ENCODE measurements at regions not wholly inside any gene's neighbourhood (a gene's known extent, or its start where the extent isn't known, plus 50 kb on each side); places are given as distances from the start of the nearest gene placed in this dataset.

- Histone ChIP-seq H3K9me3 (ENCODE audit: low read depth, low read length) (no peaks in the 10 kb centered on the region), H3K27me3 (ENCODE audit: insufficient read depth, low read length) (no peaks in the 10 kb centered on the region), H3K4me2 (ENCODE audit: insufficient read depth, low read length) (no peak overlapping the region), H4K20me1 (ENCODE audit: insufficient read depth, low read length) (no peaks in the 10 kb centered on the region), H3K36me3 (ENCODE audit: insufficient read depth, low read length) (no peaks in the 10 kb centered on the region), H3K4me1 (ENCODE audit: insufficient read depth, low read length) (no peaks in the 10 kb centered on the region), H3K4me3 (ENCODE audit: insufficient read depth, low read length) (no peak overlapping the region), H3K79me2 (ENCODE audit: insufficient read depth, low read length) (no peaks in the 10 kb centered on the region), H3K27ac (ENCODE audit: low read depth, low read length) (no peak overlapping the region), H2AFZ (ENCODE audit: low read length) (no peak overlapping the region)
- DNase-seq (ENCODE audit: insufficient read length, low spot score, missing footprints): no peak
- no peak for TF ChIP-seq CTCF (IDR thresholded peaks at IDR 0.05; ENCODE audit: extremely low read depth, low read depth, low read length)
Observed at GRCh38 chr15:87263871-87264270, 992.7 kb downstream of the NTRK3 start.

GRCh38 chr15:87263296-87263695 is 993.2 kb downstream of the NTRK3 start:
- Histone ChIP-seq H2AFZ (ENCODE audit: low read length) (no peak overlapping the region), H3K4me3 (ENCODE audit: insufficient read depth, low read length) (no peak overlapping the region), H3K79me2 (ENCODE audit: insufficient read depth, low read length) (no peaks in the 10 kb centered on the region), H3K27me3 (ENCODE audit: insufficient read depth, low read length) (no peaks in the 10 kb centered on the region), H3K4me2 (ENCODE audit: insufficient read depth, low read length) (no peak overlapping the region), H4K20me1 (ENCODE audit: insufficient read depth, low read length) (no peaks in the 10 kb centered on the region), H3K4me1 (ENCODE audit: insufficient read depth, low read length) (no peaks in the 10 kb centered on the region), H3K9me3 (ENCODE audit: low read depth, low read length) (no peaks in the 10 kb centered on the region), H3K27ac (ENCODE audit: low read depth, low read length) (no peak overlapping the region), H3K36me3 (ENCODE audit: insufficient read depth, low read length) (no peaks in the 10 kb centered on the region)
- DNase-seq (ENCODE audit: insufficient read length, low spot score, missing footprints): no peak
- TF ChIP-seq CTCF (IDR thresholded peaks at IDR 0.05; ENCODE audit: extremely low read depth, low read depth, low read length): no peak

- H3K36me3 ChIP-seq (ENCODE audit: insufficient read depth, low read length): no peaks in the 10 kb centered on the region
- H3K4me1 ChIP-seq (ENCODE audit: insufficient read depth, low read length): no peaks in the 10 kb centered on the region
- H4K20me1 ChIP-seq (ENCODE audit: insufficient read depth, low read length): no peaks in the 10 kb centered on the region
- H3K27me3 ChIP-seq (ENCODE audit: insufficient read depth, low read length): no peaks in the 10 kb centered on the region
- DNase-seq (ENCODE audit: insufficient read length, low spot score, missing footprints): no peak
- no peaks in the 10 kb centered on the region for H3K79me2 ChIP-seq (ENCODE audit: insufficient read depth, low read length)
- no peak overlapping the region for H3K4me3 ChIP-seq (ENCODE audit: insufficient read depth, low read length)
- H3K4me2 ChIP-seq (ENCODE audit: insufficient read depth, low read length): no peak overlapping the region
- no peak for TF ChIP-seq CTCF (IDR thresholded peaks at IDR 0.05; ENCODE audit: extremely low read depth, low read depth, low read length)
- H3K9me3 ChIP-seq (ENCODE audit: low read depth, low read length): no peaks in the 10 kb centered on the region
- no peak overlapping the region for H2AFZ ChIP-seq (ENCODE audit: low read length)
- no peak overlapping the region for H3K27ac ChIP-seq (ENCODE audit: low read depth, low read length)
Observed at GRCh38 chr15:87245592-87245991, 1010.9 kb downstream of the NTRK3 start.

GRCh38 chr15:87243474-87243873 is 1013.1 kb downstream of the NTRK3 start:
- DNase-seq (ENCODE audit: insufficient read length, low spot score, missing footprints): no peak

More at GRCh38 chr15:87243474-87243873, 1013.1 kb downstream of the NTRK3 start:
- Histone ChIP-seq H2AFZ (ENCODE audit: low read length) (no peak overlapping the region), H3K36me3 (ENCODE audit: insufficient read depth, low read length) (no peaks in the 10 kb centered on the region), H3K27ac (ENCODE audit: low read depth, low read length) (no peak overlapping the region), H3K4me2 (ENCODE audit: insufficient read depth, low read length) (no peak overlapping the region), H4K20me1 (ENCODE audit: insufficient read depth, low read length) (no peaks in the 10 kb centered on the region), H3K9me3 (ENCODE audit: low read depth, low read length) (no peaks in the 10 kb centered on the region), H3K27me3 (ENCODE audit: insufficient read depth, low read length) (no peaks in the 10 kb centered on the region), H3K4me1 (ENCODE audit: insufficient read depth, low read length) (no peaks in the 10 kb centered on the region), H3K79me2 (ENCODE audit: insufficient read depth, low read length) (no peaks in the 10 kb centered on the region), H3K4me3 (ENCODE audit: insufficient read depth, low read length) (no peak overlapping the region)
- TF ChIP-seq CTCF (IDR thresholded peaks at IDR 0.05; ENCODE audit: extremely low read depth, low read depth, low read length): no peak

Data from osteoblast (primary cell).